B cell (primary cell): ENCODE measurements at regions not wholly inside any gene's neighbourhood (a gene's known extent, or its start where the extent isn't known, plus 50 kb on each side); places are given as distances from the start of the nearest gene placed in this dataset.

Source experiments
- CTCF ChIP-seq: fragments of 200-600 bp; IDR thresholded peaks from one replicate; pipeline ENCODE4 v1.8.0; 2022; ENCODE audit warnings: antibody characterized with exemption, mild to moderate bottlenecking
- EZH2 ChIP-seq: IDR thresholded peaks from 2 replicates; pipeline ENCODE4 v1.6.1; 2012; ENCODE audit warnings: borderline replicate concordance, low read depth, mild to moderate bottlenecking, moderate library complexity, low read length; ENCODE audit not compliant: insufficient read depth, poor library complexity, severe bottlenecking

GRCh38 chr13:106090001-106090400 lies 445.5 kb downstream of the EFNB2 start:
- TF ChIP-seq CTCF (no peak), EZH2 (no peak)
